Tibial nerve (tissue), 4 donors: ENCODE measurements at regions not wholly inside any gene's neighbourhood (a gene's known extent, or its start where the extent isn't known, plus 50 kb on each side); places are given as distances from the start of the nearest gene placed in this dataset.

Experiments
- CTCF ChIP-seq, 5 experiments: fragments of 200-600 bp in 3 of 5; fragments of 450-650 bp in 2 of 5; sonication (generic) in 3 of 5; IDR thresholded peaks; one replicate each; pipeline ENCODE4 v1.5.1; 2016 to 2019; ENCODE audit warnings: antibody characterized with exemption in 5 of 5, mild to moderate bottlenecking in 3 of 5, moderate library complexity in 2 of 5
- EP300 ChIP-seq, 2 donors: sonication (generic); formaldehyde crosslinking; IDR thresholded peaks; one replicate each; pipeline ENCODE4 v1.6.1; 2017; ENCODE audit warnings: antibody characterized with exemption in 2 of 2, mild to moderate bottlenecking in 1 of 2
- POLR2A ChIP-seq, 2 donors: fragments of 450-650 bp; IDR thresholded peaks; one replicate each; pipeline ENCODE4 v1.6.1; 2017; ENCODE audit warnings: antibody characterized with exemption in 2 of 2, mild to moderate bottlenecking in 2 of 2, moderate library complexity in 2 of 2

GRCh38 chr9:31071606-31072286 lies 1312.7 kb upstream of the ACO1 start:
- TF ChIP-seq CTCF (IDR thresholded peaks at IDR 0.05) (no peak), POLR2A (IDR thresholded peaks at IDR 0.05) (no peak), EP300 (IDR thresholded peaks at IDR 0.05) (no peak)
